ENCODE measurements at regions not wholly inside any gene's neighbourhood (a gene's known extent, or its start where the extent isn't known, plus 50 kb on each side); places are given as distances from the start of the nearest gene placed in this dataset.

- DNase-seq: no peak
Observed at GRCh38 chr6:41474213-41474933, 71.8 kb upstream of the FOXP4 start.

GRCh38 chr6:41475164-41475563 lies 71.0 kb upstream of the FOXP4 start:
- DNase-seq: no peak

GRCh38 chr6:41475737-41476357 lies 70.3 kb upstream of the FOXP4 start:
- no peak for DNase-seq

DNA sequence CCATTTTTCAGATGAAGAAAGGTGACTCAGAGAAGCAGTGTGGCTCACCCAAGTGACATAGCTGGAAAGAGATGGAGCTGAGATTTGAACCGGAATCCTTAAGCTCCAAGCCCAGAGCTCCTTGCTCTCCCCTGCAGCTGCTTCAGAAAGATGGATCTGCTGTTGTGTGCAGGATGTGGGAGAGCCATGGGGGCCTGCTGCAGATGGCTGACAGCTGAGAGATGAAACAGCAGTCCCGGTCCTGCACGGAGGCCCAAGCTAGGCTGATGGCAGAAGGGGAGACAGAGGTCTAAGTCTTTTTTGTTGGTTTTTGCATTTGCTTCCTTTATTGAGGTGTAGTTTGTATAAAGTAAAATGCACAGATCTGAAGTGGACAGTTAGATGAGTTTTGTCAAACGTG lies 69.8 kb upstream of the FOXP4 start:
- no peak for DNase-seq

DNA sequence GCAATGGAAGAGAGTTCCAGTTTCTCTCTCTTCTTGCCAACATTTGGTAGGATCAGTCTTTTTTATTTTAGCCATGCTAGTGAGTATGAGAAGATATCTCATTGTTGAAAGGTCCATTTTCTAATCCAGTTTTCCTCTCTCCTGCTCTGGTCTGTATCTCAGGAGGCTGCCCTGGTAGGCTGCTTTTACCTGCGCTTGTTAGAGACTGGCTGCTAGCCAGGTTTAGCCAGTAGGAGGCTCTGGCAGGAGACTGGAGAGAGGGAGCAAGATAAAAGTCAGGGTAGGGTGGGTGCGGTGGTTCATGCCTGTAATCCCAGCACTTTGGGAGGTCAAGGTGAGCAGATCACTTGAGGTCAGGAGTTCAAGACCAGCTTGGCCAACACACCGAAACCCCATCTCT lies 68.6 kb upstream of the FOXP4 start:
- no peak for DNase-seq

GRCh38 chr6:41483943-41484342 lies 62.2 kb upstream of the FOXP4 start:
- no peak for DNase-seq

- no peak for DNase-seq
Observed at GRCh38 chr6:41487860-41488432, 58.2 kb upstream of the FOXP4 start.

DNA sequence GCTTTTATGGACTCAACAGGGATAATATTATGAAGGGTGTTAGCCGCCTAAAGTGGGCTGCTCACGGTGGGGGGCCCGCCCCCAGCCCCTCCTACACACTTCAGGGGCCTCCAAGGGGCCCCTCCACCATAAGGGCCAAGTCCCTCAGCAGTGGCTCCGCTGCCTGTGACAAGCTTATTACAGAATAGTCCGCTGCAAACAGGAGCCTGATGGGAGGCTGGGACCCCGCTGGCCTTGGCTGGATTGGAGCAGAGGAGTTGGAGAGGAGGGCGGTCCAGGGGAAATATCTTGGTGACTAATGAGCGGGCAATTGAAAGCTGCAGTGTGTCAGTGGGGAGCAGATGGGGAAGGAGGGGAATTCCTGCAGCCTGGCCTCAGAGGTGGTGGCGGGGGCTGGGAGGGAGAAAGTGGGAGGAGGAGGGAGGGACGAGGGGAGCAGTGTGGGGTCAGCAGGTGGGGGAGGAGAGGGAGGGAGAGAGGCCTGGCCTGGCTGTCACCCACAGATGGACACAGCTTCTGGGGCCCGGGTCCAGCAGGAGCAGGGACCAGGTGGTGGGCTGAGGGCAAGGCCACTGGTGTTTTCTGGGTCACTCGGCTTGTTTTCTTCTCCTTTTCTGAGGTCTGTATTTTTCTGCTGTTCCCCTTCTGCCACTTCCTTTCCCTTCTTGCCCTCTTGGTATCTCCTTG lies 57.6 kb upstream of the FOXP4 start:
- no peak for DNase-seq

DNA sequence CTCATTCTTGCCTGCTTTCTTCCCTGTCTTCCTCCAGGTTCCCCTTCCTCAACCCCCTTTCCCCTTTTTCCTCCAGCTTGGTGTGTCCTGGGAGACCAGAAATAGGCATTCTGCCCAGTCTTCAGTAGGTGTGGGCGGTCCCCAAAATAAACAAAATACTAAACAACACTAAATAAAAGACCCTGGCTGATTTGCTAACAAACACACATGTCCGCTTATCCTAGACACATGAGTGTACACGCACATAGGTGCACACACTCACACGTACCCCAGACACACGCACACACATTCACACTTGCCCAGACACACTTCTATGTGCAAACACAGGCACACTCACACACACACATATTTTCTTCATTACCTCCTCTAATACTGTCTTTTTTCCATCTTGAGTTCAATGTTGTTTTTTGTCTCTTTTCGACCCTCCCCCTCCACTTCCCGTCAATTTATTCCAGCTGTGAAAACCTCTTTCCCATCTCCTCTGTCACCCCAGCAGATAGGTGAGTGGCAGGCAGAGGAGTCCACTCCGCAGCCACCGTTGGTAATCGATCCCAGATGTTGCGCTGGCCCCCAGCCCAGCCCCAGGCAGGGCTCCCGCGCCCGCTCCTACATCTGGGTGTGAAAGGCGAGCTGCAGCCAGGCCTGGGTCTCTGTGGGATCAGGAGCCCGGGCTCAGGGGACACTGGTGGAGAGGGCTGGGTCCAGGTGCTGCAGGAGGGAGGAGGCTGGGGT lies 56.9 kb upstream of the FOXP4 start:
- no peak for DNase-seq

- no peak for DNase-seq
Observed at GRCh38 chr6:41492261-41492891, 53.8 kb upstream of the FOXP4 start.

- DNase-seq: no peak
Observed at GRCh38 chr6:41494212-41495110, 51.7 kb upstream of the FOXP4 start.
